ENCODE measurements at regions not wholly inside any gene's neighbourhood (a gene's known extent, or its start where the extent isn't known, plus 50 kb on each side); places are given as distances from the start of the nearest gene placed in this dataset.

DNA sequence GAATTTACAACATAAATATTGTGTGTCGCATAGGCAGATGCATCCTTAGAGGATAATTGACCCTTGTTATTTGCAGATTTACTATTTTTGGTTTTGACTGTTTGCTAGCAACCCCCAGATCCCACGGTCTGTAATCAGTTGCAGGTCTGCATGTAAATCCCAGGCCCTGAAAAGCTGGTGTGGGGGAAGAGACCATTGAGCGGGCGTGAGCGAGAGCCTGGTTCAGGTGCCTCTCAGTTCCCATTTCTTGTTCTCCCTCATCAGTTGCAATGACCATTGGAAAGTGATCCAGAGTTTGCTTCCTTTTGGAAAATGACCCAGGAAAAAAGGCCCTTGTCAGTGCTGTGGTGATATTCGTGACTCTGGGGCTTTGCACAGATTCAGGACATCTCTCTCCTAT is 238.9 kb downstream of the UACA start:
- H3K9me1 ChIP-seq (ENCODE audit: insufficient read depth, low read length): no peaks in the 10 kb centered on the region
- ATAC-seq (ENCODE audit: low read depth): no peak
- dilution Hi-C loops (cut with HindIII; ENCODE audit: low sequenced_read_pairs, unreplicated experiment): no loop called here
- no peaks in the 10 kb centered on the region for H3K79me1 ChIP-seq (ENCODE audit: low read depth in 1 of 2, low read length in 2 of 2)
- no peak for DNase-seq
- H2BK20ac ChIP-seq (ENCODE audit: low read depth, low read length): no peak overlapping the region
- no peak overlapping the region for H2BK120ac ChIP-seq (ENCODE audit: low read depth, low read length)
- TF ChIP-seq CHD1 (IDR thresholded peaks at IDR 0.05; ENCODE audit: low read depth, low read length) (no peak), POLR2A (IDR thresholded peaks at IDR 0.05; ENCODE audit: low read depth, low read length) (no peak), NFE2L2 (IDR thresholded peaks at IDR 0.05; ENCODE audit: low read depth, low read length) (no peak), BHLHE40 (IDR thresholded peaks at IDR 0.05; ENCODE audit: low read depth, low read length) (no peak), RCOR1 (IDR thresholded peaks at IDR 0.05; ENCODE audit: insufficient replicate concordance, low read length) (no peak), MXI1 (IDR thresholded peaks at IDR 0.05; ENCODE audit: borderline replicate concordance, low read depth, low read length) (no peak), ELK1 (IDR thresholded peaks at IDR 0.05; ENCODE audit: borderline replicate concordance, low read depth, low read length) (no peak), SMC3 (IDR thresholded peaks at IDR 0.05; ENCODE audit: low read depth, low read length) (no peak), MAFK (IDR thresholded peaks at IDR 0.05; ENCODE audit: low read depth, low read length) (no peak), MAZ (IDR thresholded peaks at IDR 0.05; ENCODE audit: borderline replicate concordance, low read depth, low read length) (no peak)
- TF ChIP-seq, protein P1, sequence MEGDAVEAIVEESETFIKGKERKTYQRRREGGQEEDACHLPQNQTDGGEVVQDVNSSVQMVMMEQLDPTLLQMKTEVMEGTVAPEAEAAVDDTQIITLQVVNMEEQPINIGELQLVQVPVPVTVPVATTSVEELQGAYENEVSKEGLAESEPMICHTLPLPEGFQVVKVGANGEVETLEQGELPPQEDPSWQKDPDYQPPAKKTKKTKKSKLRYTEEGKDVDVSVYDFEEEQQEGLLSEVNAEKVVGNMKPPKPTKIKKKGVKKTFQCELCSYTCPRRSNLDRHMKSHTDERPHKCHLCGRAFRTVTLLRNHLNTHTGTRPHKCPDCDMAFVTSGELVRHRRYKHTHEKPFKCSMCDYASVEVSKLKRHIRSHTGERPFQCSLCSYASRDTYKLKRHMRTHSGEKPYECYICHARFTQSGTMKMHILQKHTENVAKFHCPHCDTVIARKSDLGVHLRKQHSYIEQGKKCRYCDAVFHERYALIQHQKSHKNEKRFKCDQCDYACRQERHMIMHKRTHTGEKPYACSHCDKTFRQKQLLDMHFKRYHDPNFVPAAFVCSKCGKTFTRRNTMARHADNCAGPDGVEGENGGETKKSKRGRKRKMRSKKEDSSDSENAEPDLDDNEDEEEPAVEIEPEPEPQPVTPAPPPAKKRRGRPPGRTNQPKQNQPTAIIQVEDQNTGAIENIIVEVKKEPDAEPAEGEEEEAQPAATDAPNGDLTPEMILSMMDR (conservative IDR thresholded peaks at IDR 0.05; ENCODE audit: low read depth, low read length): no peak
- H3K14ac ChIP-seq (replicated peaks; ENCODE audit: low read depth, low read length): no peak overlapping the region
- H3K56ac ChIP-seq (ENCODE audit: extremely low read depth, insufficient read depth, low read length): no peak overlapping the region
- H4K5ac ChIP-seq (ENCODE audit: low read depth, low read length): no peak overlapping the region
- no peak overlapping the region for H3K4me3 ChIP-seq (ENCODE audit: insufficient read depth, low read depth, low read length)
- no peak overlapping the region for H2AFZ ChIP-seq (replicated peaks; ENCODE audit: low read length, poor library complexity)
- H2BK15ac ChIP-seq (ENCODE audit: low read depth, low read length): no peak overlapping the region
- H3K27ac ChIP-seq (ENCODE audit: insufficient read depth, low read length): no peak overlapping the region
- peaks cover 64% of the 10 kb centered on the region for H3K27me3 ChIP-seq (ENCODE audit: control insufficient read depth, insufficient read depth, low read length)
- no peaks in the 10 kb centered on the region for H3K9me3 ChIP-seq (ENCODE audit: control insufficient read depth, insufficient read depth, low read length)
- peaks cover 2% of the 10 kb centered on the region; the same call in 1 of the 2 replicates for H3K4me1 ChIP-seq (ENCODE audit: control insufficient read depth, insufficient read depth, low read length)
- ChIA-PET POLR2A (ENCODE audit: unreplicated experiment) (no interaction called here), CTCF (interaction anchor here (0.6 kb wide), 1 partner anchor 265 kb away, joined by 5 read pairs; no protein-coding TSS in a partner anchor)
- no peaks in the 10 kb centered on the region for H4K20me1 ChIP-seq (ENCODE audit: insufficient read depth, low read length)
- H3K36me3 ChIP-seq (ENCODE audit: control insufficient read depth, insufficient read depth, low read length): no peaks in the 10 kb centered on the region
- H3K23ac ChIP-seq (ENCODE audit: low read depth, low read length): no peak overlapping the region
- H4K8ac ChIP-seq (ENCODE audit: low read depth in 2 of 2, low read length in 2 of 2): no peak overlapping the region
- intact Hi-C loops (cut with micrococcal nuclease): no loop called here
- no TSS peak for BruUV-seq (replicated peaks)
- H2BK5ac ChIP-seq (ENCODE audit: low read depth, low read length, poor library complexity, severe bottlenecking): no peak overlapping the region
- no peak overlapping the region for H3K9ac ChIP-seq (ENCODE audit: low read depth, low read length)
- H2AK9ac ChIP-seq (replicated peaks; ENCODE audit: low read depth, low read length, poor library complexity): no peak overlapping the region
- no peak overlapping the region for H2AK5ac ChIP-seq (ENCODE audit: low read depth, low read length)
- no peak overlapping the region for H3K4me2 ChIP-seq (ENCODE audit: low read depth, low read length)
- H3K4ac ChIP-seq (ENCODE audit: low read depth, low read length): no peak overlapping the region
- in situ Hi-C loops (cut with MboI; ENCODE audit: low sequenced_read_pairs): no loop called here
- 20% methylated on average over 1 of the region's 6 CpGs; no CpG with 5 or more reads in 1 of the 2 experiments for WGBS, 2 experiments (ENCODE audit: extremely low coverage in 2 of 2, insufficient read length in 1 of 2)
- no peak overlapping the region for H4K91ac ChIP-seq (ENCODE audit: insufficient read depth, low read depth, low read length)
- H3K18ac ChIP-seq (ENCODE audit: low read depth, low read length): no peak overlapping the region
